Common myeloid progenitor, CD34-positive (primary cell): ENCODE measurements at regions not wholly inside any gene's neighbourhood (a gene's known extent, or its start where the extent isn't known, plus 50 kb on each side); places are given as distances from the start of the nearest gene placed in this dataset.

Experiments
- CTCF ChIA-PET: fragments of 350-600 bp; sonication (Branson Sonifier 250); formaldehyde crosslinking; loops from one replicate; lab custom pipeline; 2021; ENCODE audit warnings: antibody characterized with exemption; lab: Charles Lee
- POLR2A ChIA-PET: fragments of 350-600 bp; sonication (Branson Sonifier 250); formaldehyde crosslinking; loops from one replicate; lab custom pipeline; 2021; ENCODE audit warnings: antibody characterized with exemption; lab: Charles Lee
- DNase-seq, 3 donors: peaks; one replicate each; pipeline versions ENCODE4 v3.0.0 to v3.0.0-alpha.2; 2013
- H3K27ac ChIP-seq, 2 experiments: 1 replicate in 1 of 2; 2 replicates in 1 of 2; pipeline ENCODE4 v1.7.0; 2013; ENCODE audit warnings: inconsistent platforms in 2 of 2, low read length in 2 of 2, mild to moderate bottlenecking in 2 of 2, low read depth in 1 of 2, moderate library complexity in 1 of 2; ENCODE audit not compliant: severe bottlenecking in 2 of 2, insufficient read depth in 1 of 2, poor library complexity in 1 of 2
- H3K27me3 ChIP-seq, 5 experiments: replicated peaks in 2 of 5; 1 replicate in 3 of 5; 2 replicates in 2 of 5; pipeline versions ENCODE4 v1.6.1 to v1.7.0; 2013; ENCODE audit warnings: low read length in 4 of 5, mild to moderate bottlenecking in 2 of 5, moderate library complexity in 2 of 5, inconsistent platforms in 1 of 5; ENCODE audit not compliant: insufficient read depth in 5 of 5, control insufficient read depth in 4 of 5
- H3K36me3 ChIP-seq, 4 experiments: 1 replicate in 2 of 4; 2 replicates in 2 of 4; pipeline versions ENCODE4 v1.6.1 to v1.7.0; 2013; ENCODE audit warnings: low read length in 3 of 4, control low read depth in 1 of 4, mild to moderate bottlenecking in 1 of 4; ENCODE audit not compliant: control insufficient read depth in 4 of 4, insufficient read depth in 4 of 4
- H3K4me1 ChIP-seq, 4 experiments: 1 replicate in 3 of 4; 2 replicates in 1 of 4; pipeline versions ENCODE4 v1.6.1 to v1.7.1; 2013; ENCODE audit warnings: low read length in 3 of 4, mild to moderate bottlenecking in 3 of 4, control low read depth in 1 of 4, inconsistent platforms in 1 of 4, moderate library complexity in 1 of 4; ENCODE audit not compliant: control insufficient read depth in 4 of 4, insufficient read depth in 4 of 4; ENCODE audit errors: control extremely low read depth in 1 of 4
- H3K4me3 ChIP-seq, 7 experiments: 1 replicate in 4 of 7; 2 replicates in 3 of 7; pipeline versions ENCODE4 v1.5.1 to v1.7.0; 2013; ENCODE audit warnings: mild to moderate bottlenecking in 7 of 7, low read length in 6 of 7, moderate library complexity in 6 of 7, inconsistent platforms in 2 of 7, low read depth in 2 of 7, control low read depth in 1 of 7; ENCODE audit not compliant: insufficient read depth in 4 of 7, control insufficient read depth in 1 of 7; ENCODE audit errors: extremely low read depth in 1 of 7
- H3K9me3 ChIP-seq, 5 experiments: 1 replicate in 4 of 5; 2 replicates in 1 of 5; pipeline versions ENCODE4 v1.6.1 to v1.7.1; 2013; ENCODE audit warnings: low read length in 4 of 5, mild to moderate bottlenecking in 2 of 5, inconsistent platforms in 1 of 5, low read depth in 1 of 5, moderate library complexity in 1 of 5; ENCODE audit not compliant: control insufficient read depth in 4 of 5, insufficient read depth in 2 of 5; ENCODE audit errors: control extremely low read depth in 1 of 5
- WGBS: methylation state at CpG from one replicate; pipeline ENCODE4 v1.1.5; 2013; ENCODE audit not compliant: insufficient coverage; 5-methylcytosine and 5-hydroxymethylcytosine counted together

DNA sequence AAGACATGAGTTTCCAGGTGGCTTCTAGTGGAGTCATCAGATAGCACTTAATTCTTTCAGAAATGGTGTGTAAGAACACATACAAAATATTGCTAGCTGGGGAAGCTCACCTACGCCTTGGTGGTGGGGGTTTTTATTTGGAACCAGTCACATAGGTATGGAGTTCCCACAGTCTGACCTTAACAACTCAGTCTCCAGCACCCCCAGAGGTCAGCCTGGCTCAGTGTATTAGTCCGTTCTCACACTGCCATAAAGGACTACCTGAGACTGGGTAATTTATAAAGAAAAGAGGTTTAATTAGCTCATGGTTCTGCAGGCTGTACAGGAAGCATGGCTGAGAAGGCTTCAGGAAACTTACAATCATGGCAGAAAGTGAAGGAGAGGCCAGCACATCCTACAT is 317.5 kb upstream of the ZC3H12C start:
- H3K27me3 ChIP-seq: no peaks in the 10 kb centered on the region
- H3K4me3 ChIP-seq: no peak overlapping the region
- WGBS: no CpG with 5 or more reads among the region's 2 CpGs
- no peaks in the 10 kb centered on the region for H3K36me3 ChIP-seq
- no peaks in the 10 kb centered on the region for H3K9me3 ChIP-seq
- ChIA-PET CTCF (no interaction called here), POLR2A (no interaction called here)
- DNase-seq: no peak
- H3K27ac ChIP-seq: no peak overlapping the region
- no peaks in the 10 kb centered on the region for H3K4me1 ChIP-seq

- no peak overlapping the region for H3K27ac ChIP-seq
- H3K4me3 ChIP-seq: no peak overlapping the region
- WGBS: 100% methylated on average over 2 of the region's 3 CpGs
- DNase-seq: no peak
- no peaks in the 10 kb centered on the region for H3K9me3 ChIP-seq
- H3K36me3 ChIP-seq: no peaks in the 10 kb centered on the region
- H3K27me3 ChIP-seq: no peaks in the 10 kb centered on the region
- H3K4me1 ChIP-seq: no peaks in the 10 kb centered on the region
- ChIA-PET POLR2A (no interaction called here), CTCF (no interaction called here)
Measured at GRCh38 chr11:109783014-109783413, 310.2 kb upstream of the ZC3H12C start.

DNA sequence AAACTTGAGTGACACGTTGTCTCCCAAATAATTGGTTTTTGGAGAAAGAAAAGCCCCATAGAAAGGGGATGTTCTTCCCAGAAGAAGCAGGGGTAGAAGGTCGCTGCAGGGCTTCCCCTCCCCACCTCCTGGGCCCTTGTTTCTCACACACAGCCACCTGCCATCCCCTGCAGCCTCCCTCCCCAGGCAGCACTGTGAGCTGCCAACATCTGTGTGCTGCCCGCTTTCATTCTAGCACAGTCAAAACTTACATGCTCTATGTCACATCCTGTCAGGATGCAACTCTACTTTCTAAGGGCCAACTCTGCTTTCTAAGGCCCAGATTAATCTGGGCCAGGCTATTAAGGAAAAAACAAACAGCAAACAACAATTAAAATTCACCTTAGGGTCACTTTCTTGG is 309.4 kb upstream of the ZC3H12C start:
- Histone ChIP-seq H3K4me1 (no peaks in the 10 kb centered on the region), H3K27me3 (no peaks in the 10 kb centered on the region), H3K36me3 (no peaks in the 10 kb centered on the region), H3K4me3 (no peak overlapping the region), H3K27ac (no peak overlapping the region), H3K9me3 (no peaks in the 10 kb centered on the region)
- no peak for DNase-seq
- ChIA-PET CTCF (no interaction called here), POLR2A (no interaction called here)
- WGBS: 81% methylated on average over 3 of the region's 3 CpGs

DNA sequence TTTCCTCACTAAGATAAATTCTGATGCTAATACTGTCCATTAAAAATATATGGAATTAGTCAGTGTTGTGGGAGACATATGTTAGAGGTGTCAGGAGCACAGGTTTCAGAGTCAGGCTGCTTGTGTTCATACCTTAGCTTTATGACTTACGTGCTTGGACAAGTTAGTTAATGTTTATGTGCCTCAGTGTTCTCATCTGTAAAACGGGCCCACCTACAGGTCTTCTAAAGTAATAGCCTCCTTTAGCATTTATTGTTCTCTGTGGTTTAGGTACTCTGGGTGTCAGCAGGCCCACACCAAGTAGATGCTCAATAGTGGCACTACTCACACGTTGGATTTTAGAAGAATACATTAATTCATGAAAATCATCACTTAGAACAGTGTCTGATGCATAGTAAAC is 308.7 kb upstream of the ZC3H12C start:
- Histone ChIP-seq H3K27me3 (no peaks in the 10 kb centered on the region), H3K36me3 (no peaks in the 10 kb centered on the region), H3K9me3 (no peaks in the 10 kb centered on the region), H3K4me3 (no peak overlapping the region), H3K27ac (no peak overlapping the region), H3K4me1 (no peaks in the 10 kb centered on the region)
- ChIA-PET CTCF (no interaction called here), POLR2A (no interaction called here)
- DNase-seq: no peak
- 100% methylated on average over 1 of the region's 3 CpGs for WGBS

DNA sequence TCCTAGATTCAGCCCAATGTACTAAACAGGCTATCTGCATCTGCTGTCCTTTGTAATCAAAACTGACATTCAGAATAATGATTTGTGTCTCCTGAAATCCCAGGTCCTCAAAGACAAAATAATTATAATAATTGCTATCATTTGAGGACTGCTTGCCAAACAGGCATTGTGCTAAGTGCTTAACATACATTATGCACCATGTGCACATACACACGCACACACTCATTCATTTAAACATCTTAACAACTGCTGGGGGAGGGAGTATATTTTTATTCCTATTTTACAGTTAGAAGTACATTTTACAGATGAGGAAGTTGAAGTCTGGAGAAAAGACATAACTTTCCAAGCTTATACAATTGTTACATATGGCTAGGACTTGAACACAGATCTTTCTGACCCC is 308.0 kb upstream of the ZC3H12C start:
- no CpG with 5 or more reads among the region's 1 CpG for WGBS
- H3K36me3 ChIP-seq: no peaks in the 10 kb centered on the region
- no peak overlapping the region for H3K27ac ChIP-seq
- no peaks in the 10 kb centered on the region for H3K9me3 ChIP-seq
- no peak for DNase-seq
- POLR2A ChIA-PET: no interaction called here
- no peaks in the 10 kb centered on the region for H3K4me1 ChIP-seq
- CTCF ChIA-PET: no interaction called here
- no peaks in the 10 kb centered on the region for H3K27me3 ChIP-seq
- no peak overlapping the region for H3K4me3 ChIP-seq

DNA sequence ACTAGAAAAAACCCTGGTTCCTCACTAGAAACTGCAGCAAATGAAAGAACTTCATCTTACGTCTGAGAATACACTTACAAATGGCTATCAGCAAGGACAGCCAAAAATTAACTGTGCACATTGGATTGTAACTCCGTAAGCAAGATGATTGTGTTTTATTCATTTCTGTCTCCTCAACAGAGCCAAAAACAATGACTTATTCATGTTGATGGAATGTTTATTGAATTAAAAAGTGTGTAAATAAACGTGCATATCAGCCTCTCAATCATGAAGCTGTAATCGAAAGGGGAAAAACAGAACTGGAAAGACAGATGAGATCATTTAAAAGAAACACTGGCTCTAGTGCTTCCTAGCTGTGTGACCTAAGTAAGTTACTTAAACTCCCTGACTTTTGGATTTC is 307.5 kb upstream of the ZC3H12C start:
- H3K27me3 ChIP-seq: no peaks in the 10 kb centered on the region
- ChIA-PET CTCF (no interaction called here), POLR2A (no interaction called here)
- DNase-seq: no peak
- no peak overlapping the region for H3K27ac ChIP-seq
- H3K4me3 ChIP-seq: no peak overlapping the region
- H3K36me3 ChIP-seq: no peaks in the 10 kb centered on the region
- no peaks in the 10 kb centered on the region for H3K9me3 ChIP-seq
- WGBS: 92% methylated on average over 3 of the region's 4 CpGs
- H3K4me1 ChIP-seq: no peaks in the 10 kb centered on the region

- CTCF ChIA-PET: no interaction called here
Measured at GRCh38 chr11:109788948-109789490, 304.2 kb upstream of the ZC3H12C start.

More at GRCh38 chr11:109788948-109789490, 304.2 kb upstream of the ZC3H12C start:
- Histone ChIP-seq H3K4me3 (no peak overlapping the region), H3K27ac (no peak overlapping the region), H3K9me3 (no peaks in the 10 kb centered on the region), H3K27me3 (no peaks in the 10 kb centered on the region), H3K36me3 (no peaks in the 10 kb centered on the region), H3K4me1 (no peaks in the 10 kb centered on the region)
- 77% methylated on average over 5 of the region's 6 CpGs for WGBS
- POLR2A ChIA-PET: no interaction called here
- no peak for DNase-seq
